IMR-90 (cell line): ENCODE measurements at regions not wholly inside any gene's neighbourhood (a gene's known extent, or its start where the extent isn't known, plus 50 kb on each side); places are given as distances from the start of the nearest gene placed in this dataset.

Experiments
- ATAC-seq: fragments of 200-7000 bp; cut with Tn5 transposase; 2 replicates; pipeline ENCODE4 v1.9.1; 2020; ENCODE audit warnings: low read depth, mild to moderate bottlenecking, moderate library complexity
- BruUV-seq: library from RNA; stranded (reverse); fragments of 400-500 nt; replicated peaks from 2 replicates; lab custom pipeline; 2021; lab: Mats Ljungman, UMichigan
- CTCF ChIA-PET: fragments of 300-600 bp; formaldehyde crosslinking; extraction: SDS; loops from one replicate; lab custom pipeline; 2021; ENCODE audit warnings: antibody characterized with exemption; lab: Yijun Ruan, JAX
- POLR2A ChIA-PET: fragments of 300-600 bp; sonication (Branson Sonifier 250); formaldehyde crosslinking; loops from one replicate; lab custom pipeline; 2022; ENCODE audit warnings: antibody characterized with exemption; ENCODE audit not compliant: unreplicated experiment; lab: Charles Lee
- DNase-seq: peaks from one replicate; pipeline ENCODE4 v3.0.0; 2013
- H2AFZ ChIP-seq: replicated peaks from 2 replicates; pipeline ENCODE3; 2013; ENCODE audit warnings: low read length, mild to moderate bottlenecking; ENCODE audit not compliant: poor library complexity
- H2AK5ac ChIP-seq: 2 replicates; pipeline ENCODE4 v1.6.1; 2013; ENCODE audit warnings: low read depth, low read length, inconsistent platforms
- H2AK9ac ChIP-seq: replicated peaks from 2 replicates; pipeline ENCODE3; 2013; ENCODE audit warnings: mild to moderate bottlenecking, low read depth, low read length, moderate library complexity; ENCODE audit not compliant: poor library complexity
- H2BK120ac ChIP-seq: 2 replicates; pipeline ENCODE4 v1.6.1; 2013; ENCODE audit warnings: low read depth, low read length, inconsistent platforms
- H2BK15ac ChIP-seq: 3 replicates; pipeline ENCODE4 v1.6.1; 2013; ENCODE audit warnings: low read depth, low read length, inconsistent platforms
- H2BK20ac ChIP-seq: 2 replicates; pipeline ENCODE4 v1.6.1; 2013; ENCODE audit warnings: low read depth, mild to moderate bottlenecking, inconsistent platforms, low read length, moderate library complexity
- H2BK5ac ChIP-seq: 2 replicates; pipeline ENCODE4 v1.6.1; 2013; ENCODE audit warnings: mild to moderate bottlenecking, low read depth, low read length, inconsistent platforms; ENCODE audit not compliant: poor library complexity, severe bottlenecking
- H3K14ac ChIP-seq: replicated peaks from 2 replicates; pipeline ENCODE4 v1.6.1; 2013; ENCODE audit warnings: low read depth, low read length, inconsistent platforms
- H3K18ac ChIP-seq: 2 replicates; pipeline ENCODE4 v1.6.1; 2013; ENCODE audit warnings: low read depth, low read length, control low read depth
- H3K23ac ChIP-seq: 2 replicates; pipeline ENCODE4 v1.6.1; 2013; ENCODE audit warnings: low read depth, low read length, inconsistent platforms
- H3K27ac ChIP-seq: 2 replicates; pipeline ENCODE4 v1.5.1; 2013; ENCODE audit warnings: mild to moderate bottlenecking, control low read depth, low read length; ENCODE audit not compliant: insufficient read depth
- H3K27me3 ChIP-seq: 2 replicates; pipeline ENCODE4 v1.6.1; 2013; ENCODE audit warnings: low read length; ENCODE audit not compliant: control insufficient read depth, insufficient read depth
- H3K36me3 ChIP-seq: 2 replicates; pipeline ENCODE4 v1.6.1; 2013; ENCODE audit warnings: low read length, mixed read lengths; ENCODE audit not compliant: control insufficient read depth, insufficient read depth
- H3K4ac ChIP-seq: 2 replicates; pipeline ENCODE4 v1.6.1; 2013; ENCODE audit warnings: low read depth, low read length, inconsistent platforms
- H3K4me1 ChIP-seq: 2 replicates; pipeline ENCODE4 v1.6.1; 2013; ENCODE audit warnings: low read length, mixed read lengths; ENCODE audit not compliant: control insufficient read depth, insufficient read depth
- H3K4me2 ChIP-seq: 2 replicates; pipeline ENCODE4 v1.6.1; 2013; ENCODE audit warnings: low read depth, mild to moderate bottlenecking, control low read depth, low read length, moderate library complexity
- H3K4me3 ChIP-seq: 2 replicates; pipeline ENCODE4 v1.5.1; 2013; ENCODE audit warnings: low read depth, mild to moderate bottlenecking, control low read depth, low read length, moderate library complexity; ENCODE audit not compliant: insufficient read depth
- H3K56ac ChIP-seq: 2 replicates; pipeline ENCODE4 v1.6.1; 2013; ENCODE audit warnings: low read length, inconsistent platforms; ENCODE audit not compliant: insufficient read depth; ENCODE audit errors: extremely low read depth
- H3K79me1 ChIP-seq, 2 experiments: 2 replicates each; pipeline ENCODE4 v1.6.1; 2013; ENCODE audit warnings: low read length in 2 of 2, inconsistent platforms in 1 of 2, low read depth in 1 of 2
- H3K9ac ChIP-seq: 2 replicates; pipeline ENCODE4 v1.6.1; 2013; ENCODE audit warnings: low read depth, low read length, control low read depth
- H3K9me1 ChIP-seq: 2 replicates; pipeline ENCODE4 v1.6.1; 2013; ENCODE audit warnings: low read length, inconsistent platforms; ENCODE audit not compliant: insufficient read depth
- H3K9me3 ChIP-seq: 2 replicates; pipeline ENCODE4 v1.6.1; 2013; ENCODE audit warnings: low read length; ENCODE audit not compliant: control insufficient read depth, insufficient read depth
- H4K20me1 ChIP-seq: 2 replicates; pipeline ENCODE4 v1.6.1; 2013; ENCODE audit warnings: low read length, inconsistent platforms; ENCODE audit not compliant: insufficient read depth
- H4K5ac ChIP-seq: 2 replicates; pipeline ENCODE4 v1.6.1; 2013; ENCODE audit warnings: mild to moderate bottlenecking, low read depth, low read length, control low read depth
- H4K8ac ChIP-seq, 2 experiments: 2 replicates each; pipeline ENCODE4 v1.6.1; 2013; ENCODE audit warnings: low read depth in 2 of 2, low read length in 2 of 2, control low read depth in 1 of 2, inconsistent platforms in 1 of 2
- H4K91ac ChIP-seq: 2 replicates; pipeline ENCODE4 v1.6.1; 2013; ENCODE audit warnings: low read depth, low read length, inconsistent platforms; ENCODE audit not compliant: insufficient read depth
- CHD1 ChIP-seq: IDR thresholded peaks from 2 replicates; pipeline ENCODE4 v1.6.1; 2012; ENCODE audit warnings: low read depth, low read length, improper control_type of control experiment
- CTCF ChIP-seq: conservative IDR thresholded peaks from 2 replicates; pipeline ENCODE4 v1.5.1; 2012; ENCODE audit warnings: mild to moderate bottlenecking, low read depth, low read length, improper control_type of control experiment
- ELK1 ChIP-seq: fragments of 150-350 bp; IDR thresholded peaks from 2 replicates; pipeline ENCODE4 v1.6.1; 2016; ENCODE audit warnings: low read depth, mild to moderate bottlenecking, low read length, moderate library complexity, borderline replicate concordance
- MXI1 ChIP-seq: IDR thresholded peaks from 2 replicates; pipeline ENCODE4 v1.6.1; 2012; ENCODE audit warnings: low read depth, mild to moderate bottlenecking, low read length, moderate library complexity, borderline replicate concordance
- NFE2L2 ChIP-seq: fragments of 150-350 bp; IDR thresholded peaks from 2 replicates; pipeline ENCODE4 v1.6.1; 2016; ENCODE audit warnings: low read depth, mild to moderate bottlenecking, low read length
- RCOR1 ChIP-seq: IDR thresholded peaks from 2 replicates; pipeline ENCODE4 v1.6.1; 2012; ENCODE audit warnings: mild to moderate bottlenecking, low read length, improper control_type of control experiment; ENCODE audit not compliant: insufficient replicate concordance
- RFX5 ChIP-seq: IDR thresholded peaks from 2 replicates; pipeline ENCODE4 v1.8.0; 2012; ENCODE audit warnings: low read depth, mild to moderate bottlenecking, low read length, moderate library complexity
- SMC3 ChIP-seq: fragments of 150-350 bp; IDR thresholded peaks from 2 replicates; pipeline ENCODE4 v1.6.1; 2016; ENCODE audit warnings: low read depth, mild to moderate bottlenecking, antibody characterized with exemption, low read length, moderate library complexity
- USF2 ChIP-seq: fragments of 150-350 bp; IDR thresholded peaks from 2 replicates; pipeline ENCODE4 v1.6.1; 2017; ENCODE audit warnings: mild to moderate bottlenecking, antibody characterized with exemption, low read length, low read depth
- WGBS, 2 experiments: methylation state at CpG; one replicate each; pipeline versions ENCODE4 v1.1.5 to v1.1.7; 2013; ENCODE audit warnings: missing lambda C conversion rate in 2 of 2; ENCODE audit not compliant: insufficient read length in 1 of 2; ENCODE audit errors: extremely low coverage in 2 of 2; 5-methylcytosine and 5-hydroxymethylcytosine counted together
- dilution Hi-C: fragments of 300-500 bp; cut with HindIII; formaldehyde crosslinking; loops from one replicate; pipeline ENCODE4 v1.14.3; 2018; ENCODE audit warnings: low sequenced_read_pairs; ENCODE audit not compliant: unreplicated experiment
- in situ Hi-C: fragments of 300-500 bp; cut with MboI; formaldehyde crosslinking; loops from 3 replicates; pipeline ENCODE4 v1.14.3; 2019; ENCODE audit warnings: low sequenced_read_pairs, inconsistent platforms, mixed read lengths
- intact Hi-C: fragments of 100-400 bp; cut with micrococcal nuclease; formaldehyde crosslinking; loops from 2 replicates; pipeline ENCODE4 v1.10.0; 2022

GRCh38 chr16:17936766-17937402, 399.7 kb downstream of the NPIPA8 start:
- CTCF ChIA-PET = no interaction called here
- no peak overlapping the region for H3K56ac ChIP-seq
- in situ Hi-C loops (no loop called here), dilution Hi-C loops (no loop called here), intact Hi-C loops (no loop called here)
- no peak for ATAC-seq
- H3K18ac ChIP-seq = no peak overlapping the region
- H3K4me1 ChIP-seq = no peaks in the 10 kb centered on the region
- H4K20me1 ChIP-seq = no peaks in the 10 kb centered on the region
- peaks cover 10% of the 10 kb centered on the region; the same call in 1 of the 2 replicates for H3K9me3 ChIP-seq
- no peak overlapping the region for H2BK5ac ChIP-seq
- no peak overlapping the region for H3K4me2 ChIP-seq
- H2BK20ac ChIP-seq = no peak overlapping the region
- H3K23ac ChIP-seq = no peak overlapping the region
- no peaks in the 10 kb centered on the region for H3K36me3 ChIP-seq
- H3K79me1 ChIP-seq = no peaks in the 10 kb centered on the region
- no peak overlapping the region for H4K91ac ChIP-seq
- POLR2A ChIA-PET = no interaction called here
- H3K27ac ChIP-seq = no peak overlapping the region
- no peak overlapping the region for H3K4ac ChIP-seq
- H2BK120ac ChIP-seq = no peak overlapping the region
- WGBS, 2 experiments = no CpG with 5 or more reads among the region's 6 CpGs
- no peak overlapping the region for H3K9ac ChIP-seq
- no peak overlapping the region for H4K8ac ChIP-seq
- H2BK15ac ChIP-seq = no peak overlapping the region
- BruUV-seq = no TSS peak
- TF ChIP-seq RCOR1 = no peak
- no peak for TF ChIP-seq CHD1
- TF ChIP-seq CTCF = no peak
- no peak for TF ChIP-seq ELK1
- TF ChIP-seq MXI1 = no peak
- no peak for TF ChIP-seq SMC3
- TF ChIP-seq NFE2L2 = no peak
- no peak for TF ChIP-seq USF2
- no peak for TF ChIP-seq RFX5
- H2AFZ ChIP-seq = no peak overlapping the region
- no peaks in the 10 kb centered on the region for H3K27me3 ChIP-seq
- no peak for DNase-seq
- H4K5ac ChIP-seq = no peak overlapping the region
- no peak overlapping the region for H3K14ac ChIP-seq
- no peak overlapping the region for H2AK5ac ChIP-seq
- no peak overlapping the region for H2AK9ac ChIP-seq
- H3K4me3 ChIP-seq = no peak overlapping the region
- no peaks in the 10 kb centered on the region for H3K9me1 ChIP-seq
